Astrocyte (in vitro differentiated cells and primary cell): ENCODE measurements at regions not wholly inside any gene's neighbourhood (a gene's known extent, or its start where the extent isn't known, plus 50 kb on each side); places are given as distances from the start of the nearest gene placed in this dataset.

Experiments used
- DNase-seq: peaks from one replicate; pipeline ENCODE4 v3.0.0-alpha.2; 2010; ENCODE audit warnings: low read depth
- FAIRE-seq: peaks from 2 replicates; lab custom pipeline; 2011; peaks lifted over from hg19 to GRCh38; lab: Jason Lieb, UNC
- H2AFZ ChIP-seq: 2 replicates; pipeline ENCODE4 v1.6.0; 2012; ENCODE audit warnings: low read depth, low read length, inconsistent platforms
- H3K27ac ChIP-seq: 2 replicates; pipeline ENCODE4 v1.5.1; 2011; ENCODE audit warnings: low read depth, low read length, inconsistent platforms
- H3K27me3 ChIP-seq: 2 replicates; pipeline ENCODE4 v1.6.0; 2011; ENCODE audit warnings: low read length, inconsistent platforms; ENCODE audit not compliant: insufficient read depth
- H3K36me3 ChIP-seq: 2 replicates; pipeline ENCODE4 v1.5.1; 2011; ENCODE audit warnings: low read length, inconsistent platforms; ENCODE audit not compliant: insufficient read depth
- H3K4me1 ChIP-seq: 2 replicates; pipeline ENCODE4 v1.5.1; 2011; ENCODE audit warnings: low read length, inconsistent platforms; ENCODE audit not compliant: insufficient read depth
- H3K4me2 ChIP-seq: 2 replicates; pipeline ENCODE4 v1.6.0; 2012; ENCODE audit warnings: low read length, inconsistent platforms
- H3K4me3 ChIP-seq: 2 replicates; pipeline ENCODE4 v1.5.1; 2011; ENCODE audit warnings: low read depth, mild to moderate bottlenecking, low read length, inconsistent platforms; ENCODE audit not compliant: insufficient read depth
- H3K79me2 ChIP-seq: 2 replicates; pipeline ENCODE4 v1.6.0; 2012; ENCODE audit warnings: mild to moderate bottlenecking, low read length, inconsistent platforms; ENCODE audit not compliant: insufficient read depth
- H3K9ac ChIP-seq: 2 replicates; pipeline ENCODE4 v1.6.0; 2012; ENCODE audit warnings: mild to moderate bottlenecking, low read length, inconsistent platforms
- H3K9me3 ChIP-seq: 2 replicates; pipeline ENCODE4 v1.5.1; 2012; ENCODE audit warnings: low read depth, mild to moderate bottlenecking, low read length, inconsistent platforms; ENCODE audit not compliant: insufficient read depth
- H4K20me1 ChIP-seq: 2 replicates; pipeline ENCODE4 v1.6.0; 2012; ENCODE audit warnings: low read length, inconsistent platforms; ENCODE audit not compliant: insufficient read depth
- H3K27ac Mint-ChIP-seq: one replicate; pipeline ENCODE4 v1.8.0; 2021; ENCODE audit warnings: mild to moderate bottlenecking, mixed read lengths; ENCODE audit not compliant: unreplicated experiment
- H3K27me3 Mint-ChIP-seq: one replicate; pipeline ENCODE4 v1.8.0; 2021; ENCODE audit warnings: low read depth, mixed read lengths; ENCODE audit not compliant: unreplicated experiment
- H3K36me3 Mint-ChIP-seq: one replicate; pipeline ENCODE4 v1.8.0; 2021; ENCODE audit warnings: low read depth, mixed read lengths; ENCODE audit not compliant: unreplicated experiment
- H3K4me1 Mint-ChIP-seq: one replicate; pipeline ENCODE4 v1.8.0; 2021; ENCODE audit warnings: low read depth, mixed read lengths; ENCODE audit not compliant: unreplicated experiment
- H3K4me3 Mint-ChIP-seq: one replicate; pipeline ENCODE4 v1.8.0; 2021; ENCODE audit warnings: mild to moderate bottlenecking, moderate library complexity, mixed read lengths; ENCODE audit not compliant: unreplicated experiment
- H3K9me3 Mint-ChIP-seq: one replicate; pipeline ENCODE4 v1.8.0; 2021; ENCODE audit warnings: mild to moderate bottlenecking, mixed read lengths; ENCODE audit not compliant: unreplicated experiment
- CTCF ChIP-seq: IDR thresholded peaks from 2 replicates; pipeline ENCODE4 v1.5.1; 2011; ENCODE audit warnings: low read depth, mild to moderate bottlenecking, inconsistent platforms, low read length, moderate library complexity; ENCODE audit not compliant: insufficient read depth
- EZH2 ChIP-seq: IDR thresholded peaks from 2 replicates; pipeline ENCODE4 v1.6.1; 2012; ENCODE audit warnings: mild to moderate bottlenecking, low read length, inconsistent platforms; ENCODE audit not compliant: insufficient read depth

- no peak overlapping the region for H3K4me3 Mint-ChIP-seq
- Histone ChIP-seq H2AFZ (no peak overlapping the region), H4K20me1 (no peaks in the 10 kb centered on the region), H3K27ac (no peak overlapping the region), H3K4me1 (no peaks in the 10 kb centered on the region), H3K36me3 (no peaks in the 10 kb centered on the region), H3K9me3 (no peaks in the 10 kb centered on the region), H3K79me2 (no peaks in the 10 kb centered on the region), H3K27me3 (no peaks in the 10 kb centered on the region), H3K9ac (no peak overlapping the region), H3K4me3 (no peak overlapping the region), H3K4me2 (no peak overlapping the region)
- H3K36me3 Mint-ChIP-seq = no peaks in the 10 kb centered on the region
- DNase-seq = no peak
- H3K4me1 Mint-ChIP-seq = no peaks in the 10 kb centered on the region
- no peak for TF ChIP-seq EZH2
- TF ChIP-seq CTCF = no peak
- peaks cover 17% of the 10 kb centered on the region for H3K27me3 Mint-ChIP-seq
- no peak for FAIRE-seq
- peaks cover 4% of the 10 kb centered on the region for H3K9me3 Mint-ChIP-seq
- H3K27ac Mint-ChIP-seq = no peak overlapping the region
Measured at GRCh38 chr2:19687017-19687659, 214.6 kb downstream of the TTC32 start.

GRCh38 chr2:19686439-19686838 is 215.3 kb downstream of the TTC32 start:
- H3K36me3 Mint-ChIP-seq = no peaks in the 10 kb centered on the region
- H3K4me2 ChIP-seq = no peak overlapping the region
- H4K20me1 ChIP-seq = no peaks in the 10 kb centered on the region
- H3K4me3 Mint-ChIP-seq = no peak overlapping the region
- no peak for FAIRE-seq
- no peaks in the 10 kb centered on the region for H3K9me3 ChIP-seq
- no peaks in the 10 kb centered on the region for H3K4me1 ChIP-seq
- H3K27ac Mint-ChIP-seq = no peak overlapping the region
- no peak overlapping the region for H3K4me3 ChIP-seq
- H3K4me1 Mint-ChIP-seq = no peaks in the 10 kb centered on the region
- no peaks in the 10 kb centered on the region for H3K36me3 ChIP-seq
- peaks cover 4% of the 10 kb centered on the region for H3K9me3 Mint-ChIP-seq
- no peak overlapping the region for H3K9ac ChIP-seq
- H2AFZ ChIP-seq = no peak overlapping the region
- peaks cover 13% of the 10 kb centered on the region for H3K27me3 Mint-ChIP-seq
- no peak overlapping the region for H3K27ac ChIP-seq
- DNase-seq = no peak
- no peaks in the 10 kb centered on the region for H3K27me3 ChIP-seq
- TF ChIP-seq EZH2 = no peak
- TF ChIP-seq CTCF = no peak
- H3K79me2 ChIP-seq = no peaks in the 10 kb centered on the region

GRCh38 chr2:19685731-19686130 is 216.1 kb downstream of the TTC32 start:
- H3K9ac ChIP-seq = no peak overlapping the region
- no peak overlapping the region for H3K27ac ChIP-seq
- H4K20me1 ChIP-seq = no peaks in the 10 kb centered on the region
- no peak overlapping the region for H3K4me3 ChIP-seq
- H3K9me3 Mint-ChIP-seq = peaks cover 4% of the 10 kb centered on the region
- H3K9me3 ChIP-seq = no peaks in the 10 kb centered on the region
- H3K36me3 Mint-ChIP-seq = no peaks in the 10 kb centered on the region
- no peak overlapping the region for H3K27ac Mint-ChIP-seq
- TF ChIP-seq CTCF (no peak), EZH2 (no peak)
- H3K4me1 Mint-ChIP-seq = no peaks in the 10 kb centered on the region
- no peak for DNase-seq
- no peaks in the 10 kb centered on the region for H3K27me3 ChIP-seq
- no peak overlapping the region for H3K4me3 Mint-ChIP-seq
- peaks cover 6% of the 10 kb centered on the region for H3K27me3 Mint-ChIP-seq
- no peak for FAIRE-seq
- no peaks in the 10 kb centered on the region for H3K36me3 ChIP-seq
- no peak overlapping the region for H2AFZ ChIP-seq
- H3K79me2 ChIP-seq = no peaks in the 10 kb centered on the region
- no peak overlapping the region for H3K4me2 ChIP-seq
- H3K4me1 ChIP-seq = no peaks in the 10 kb centered on the region
